ENCODE measurements at regions not wholly inside any gene's neighbourhood (a gene's known extent, or its start where the extent isn't known, plus 50 kb on each side); places are given as distances from the start of the nearest gene placed in this dataset.

- no peak for DNase-seq (ENCODE audit: low read depth)
Observed at GRCh38 chr12:124445121-124445718, 122.2 kb downstream of the NCOR2 start.

- no peak for DNase-seq (ENCODE audit: low read depth)
Observed at GRCh38 chr12:124443931-124444712, 123.3 kb downstream of the NCOR2 start.

GRCh38 chr12:124442772-124443445 lies 124.5 kb downstream of the NCOR2 start:
- no peak for DNase-seq (ENCODE audit: low read depth)

- no peak for DNase-seq (ENCODE audit: low read depth)
Observed at GRCh38 chr12:124442281-124442680, 125.1 kb downstream of the NCOR2 start.

- DNase-seq (ENCODE audit: low read depth): no peak
Observed at GRCh38 chr12:124441443-124442194, 125.8 kb downstream of the NCOR2 start.

- DNase-seq (ENCODE audit: low read depth): no peak
Observed at GRCh38 chr12:124440841-124441381, 126.5 kb downstream of the NCOR2 start.

- DNase-seq (ENCODE audit: low read depth): no peak
Observed at GRCh38 chr12:124440031-124440626, 127.3 kb downstream of the NCOR2 start.

GRCh38 chr12:124438437-124439056 lies 128.9 kb downstream of the NCOR2 start:
- no peak for DNase-seq (ENCODE audit: low read depth)

- no peak for DNase-seq (ENCODE audit: low read depth)
Observed at GRCh38 chr12:124437617-124438436, 129.6 kb downstream of the NCOR2 start.

GRCh38 chr12:124437121-124437520 lies 130.3 kb downstream of the NCOR2 start:
- DNase-seq (ENCODE audit: low read depth): no peak

- no peak for DNase-seq (ENCODE audit: low read depth)
Observed at GRCh38 chr12:124436366-124436765, 131.0 kb downstream of the NCOR2 start.

GRCh38 chr12:124435806-124436345 lies 131.5 kb downstream of the NCOR2 start:
- no peak for DNase-seq (ENCODE audit: low read depth)

- DNase-seq (ENCODE audit: low read depth): no peak
Observed at GRCh38 chr12:124434951-124435805, 132.2 kb downstream of the NCOR2 start.

GRCh38 chr12:124434354-124434753 lies 133.1 kb downstream of the NCOR2 start:
- DNase-seq (ENCODE audit: low read depth): no peak

GRCh38 chr12:124433879-124434278 lies 133.5 kb downstream of the NCOR2 start:
- DNase-seq (ENCODE audit: low read depth): no peak

GRCh38 chr12:124433147-124433874 lies 134.1 kb downstream of the NCOR2 start:
- DNase-seq (ENCODE audit: low read depth): no peak

GRCh38 chr12:124432376-124432775 lies 135.0 kb downstream of the NCOR2 start:
- DNase-seq (ENCODE audit: low read depth): no peak

- no peak for DNase-seq (ENCODE audit: low read depth)
Observed at GRCh38 chr12:124431971-124432370, 135.4 kb downstream of the NCOR2 start.

Measured in activated T-cell treated with anti-CD3 and anti-CD28 coated beads for 48 hours (primary cell).